IMR-90 (cell line): ENCODE measurements at regions not wholly inside any gene's neighbourhood (a gene's known extent, or its start where the extent isn't known, plus 50 kb on each side); places are given as distances from the start of the nearest gene placed in this dataset.

Experiments used
- ATAC-seq: fragments of 200-7000 bp; cut with Tn5 transposase; 2 replicates; pipeline ENCODE4 v1.9.1; 2020; ENCODE audit warnings: low read depth, mild to moderate bottlenecking, moderate library complexity
- BruUV-seq: library from RNA; stranded (reverse); fragments of 400-500 nt; replicated peaks from 2 replicates; lab custom pipeline; 2021; lab: Mats Ljungman, UMichigan
- CTCF ChIA-PET: fragments of 300-600 bp; formaldehyde crosslinking; extraction: SDS; loops from one replicate; lab custom pipeline; 2021; ENCODE audit warnings: antibody characterized with exemption; lab: Yijun Ruan, JAX
- POLR2A ChIA-PET: fragments of 300-600 bp; sonication (Branson Sonifier 250); formaldehyde crosslinking; loops from one replicate; lab custom pipeline; 2022; ENCODE audit warnings: antibody characterized with exemption; ENCODE audit not compliant: unreplicated experiment; lab: Charles Lee
- DNase-seq: peaks from one replicate; pipeline ENCODE4 v3.0.0; 2013
- H2AFZ ChIP-seq: replicated peaks from 2 replicates; pipeline ENCODE3; 2013; ENCODE audit warnings: low read length, mild to moderate bottlenecking; ENCODE audit not compliant: poor library complexity
- H2AK5ac ChIP-seq: 2 replicates; pipeline ENCODE4 v1.6.1; 2013; ENCODE audit warnings: low read depth, low read length, inconsistent platforms
- H2AK9ac ChIP-seq: replicated peaks from 2 replicates; pipeline ENCODE3; 2013; ENCODE audit warnings: mild to moderate bottlenecking, low read depth, low read length, moderate library complexity; ENCODE audit not compliant: poor library complexity
- H2BK120ac ChIP-seq: 2 replicates; pipeline ENCODE4 v1.6.1; 2013; ENCODE audit warnings: low read depth, low read length, inconsistent platforms
- H2BK15ac ChIP-seq: 3 replicates; pipeline ENCODE4 v1.6.1; 2013; ENCODE audit warnings: low read depth, low read length, inconsistent platforms
- H2BK20ac ChIP-seq: 2 replicates; pipeline ENCODE4 v1.6.1; 2013; ENCODE audit warnings: low read depth, mild to moderate bottlenecking, inconsistent platforms, low read length, moderate library complexity
- H2BK5ac ChIP-seq: 2 replicates; pipeline ENCODE4 v1.6.1; 2013; ENCODE audit warnings: mild to moderate bottlenecking, low read depth, low read length, inconsistent platforms; ENCODE audit not compliant: poor library complexity, severe bottlenecking
- H3K14ac ChIP-seq: replicated peaks from 2 replicates; pipeline ENCODE4 v1.6.1; 2013; ENCODE audit warnings: low read depth, low read length, inconsistent platforms
- H3K18ac ChIP-seq: 2 replicates; pipeline ENCODE4 v1.6.1; 2013; ENCODE audit warnings: low read depth, low read length, control low read depth
- H3K23ac ChIP-seq: 2 replicates; pipeline ENCODE4 v1.6.1; 2013; ENCODE audit warnings: low read depth, low read length, inconsistent platforms
- H3K27ac ChIP-seq: 2 replicates; pipeline ENCODE4 v1.5.1; 2013; ENCODE audit warnings: mild to moderate bottlenecking, control low read depth, low read length; ENCODE audit not compliant: insufficient read depth
- H3K27me3 ChIP-seq: 2 replicates; pipeline ENCODE4 v1.6.1; 2013; ENCODE audit warnings: low read length; ENCODE audit not compliant: control insufficient read depth, insufficient read depth
- H3K36me3 ChIP-seq: 2 replicates; pipeline ENCODE4 v1.6.1; 2013; ENCODE audit warnings: low read length, mixed read lengths; ENCODE audit not compliant: control insufficient read depth, insufficient read depth
- H3K4ac ChIP-seq: 2 replicates; pipeline ENCODE4 v1.6.1; 2013; ENCODE audit warnings: low read depth, low read length, inconsistent platforms
- H3K4me1 ChIP-seq: 2 replicates; pipeline ENCODE4 v1.6.1; 2013; ENCODE audit warnings: low read length, mixed read lengths; ENCODE audit not compliant: control insufficient read depth, insufficient read depth
- H3K4me2 ChIP-seq: 2 replicates; pipeline ENCODE4 v1.6.1; 2013; ENCODE audit warnings: low read depth, mild to moderate bottlenecking, control low read depth, low read length, moderate library complexity
- H3K4me3 ChIP-seq: 2 replicates; pipeline ENCODE4 v1.5.1; 2013; ENCODE audit warnings: low read depth, mild to moderate bottlenecking, control low read depth, low read length, moderate library complexity; ENCODE audit not compliant: insufficient read depth
- H3K56ac ChIP-seq: 2 replicates; pipeline ENCODE4 v1.6.1; 2013; ENCODE audit warnings: low read length, inconsistent platforms; ENCODE audit not compliant: insufficient read depth; ENCODE audit errors: extremely low read depth
- H3K79me1 ChIP-seq, 2 experiments: 2 replicates each; pipeline ENCODE4 v1.6.1; 2013; ENCODE audit warnings: low read length in 2 of 2, inconsistent platforms in 1 of 2, low read depth in 1 of 2
- H3K9ac ChIP-seq: 2 replicates; pipeline ENCODE4 v1.6.1; 2013; ENCODE audit warnings: low read depth, low read length, control low read depth
- H3K9me1 ChIP-seq: 2 replicates; pipeline ENCODE4 v1.6.1; 2013; ENCODE audit warnings: low read length, inconsistent platforms; ENCODE audit not compliant: insufficient read depth
- H3K9me3 ChIP-seq: 2 replicates; pipeline ENCODE4 v1.6.1; 2013; ENCODE audit warnings: low read length; ENCODE audit not compliant: control insufficient read depth, insufficient read depth
- H4K20me1 ChIP-seq: 2 replicates; pipeline ENCODE4 v1.6.1; 2013; ENCODE audit warnings: low read length, inconsistent platforms; ENCODE audit not compliant: insufficient read depth
- H4K5ac ChIP-seq: 2 replicates; pipeline ENCODE4 v1.6.1; 2013; ENCODE audit warnings: mild to moderate bottlenecking, low read depth, low read length, control low read depth
- H4K8ac ChIP-seq, 2 experiments: 2 replicates each; pipeline ENCODE4 v1.6.1; 2013; ENCODE audit warnings: low read depth in 2 of 2, low read length in 2 of 2, control low read depth in 1 of 2, inconsistent platforms in 1 of 2
- H4K91ac ChIP-seq: 2 replicates; pipeline ENCODE4 v1.6.1; 2013; ENCODE audit warnings: low read depth, low read length, inconsistent platforms; ENCODE audit not compliant: insufficient read depth
- BHLHE40 ChIP-seq: fragments of 150-350 bp; IDR thresholded peaks from 2 replicates; pipeline ENCODE4 v1.6.1; 2016; ENCODE audit warnings: mild to moderate bottlenecking, low read depth, low read length
- CEBPB ChIP-seq: IDR thresholded peaks from 2 replicates; pipeline ENCODE4 v1.6.1; 2012; ENCODE audit warnings: low read depth, low read length, improper control_type of control experiment
- CHD1 ChIP-seq: IDR thresholded peaks from 2 replicates; pipeline ENCODE4 v1.6.1; 2012; ENCODE audit warnings: low read depth, low read length, improper control_type of control experiment
- CTCF ChIP-seq: conservative IDR thresholded peaks from 2 replicates; pipeline ENCODE4 v1.5.1; 2012; ENCODE audit warnings: mild to moderate bottlenecking, low read depth, low read length, improper control_type of control experiment
- ELK1 ChIP-seq: fragments of 150-350 bp; IDR thresholded peaks from 2 replicates; pipeline ENCODE4 v1.6.1; 2016; ENCODE audit warnings: low read depth, mild to moderate bottlenecking, low read length, moderate library complexity, borderline replicate concordance
- FOS ChIP-seq: fragments of 150-350 bp; IDR thresholded peaks from 2 replicates; pipeline ENCODE4 v1.6.1; 2016; ENCODE audit warnings: low read depth, low read length
- MAFK ChIP-seq: IDR thresholded peaks from 2 replicates; pipeline ENCODE4 v1.6.1; 2012; ENCODE audit warnings: low read depth, low read length, improper control_type of control experiment
- MAZ ChIP-seq: IDR thresholded peaks from 2 replicates; pipeline ENCODE4 v1.6.1; 2012; ENCODE audit warnings: low read depth, mild to moderate bottlenecking, low read length, improper control_type of control experiment, moderate library complexity, borderline replicate concordance
- NFE2L2 ChIP-seq: fragments of 150-350 bp; IDR thresholded peaks from 2 replicates; pipeline ENCODE4 v1.6.1; 2016; ENCODE audit warnings: low read depth, mild to moderate bottlenecking, low read length
- POLR2A ChIP-seq: IDR thresholded peaks from 2 replicates; pipeline ENCODE4 v1.6.1; 2012; ENCODE audit warnings: mild to moderate bottlenecking, low read depth, low read length
- RAD21 ChIP-seq: IDR thresholded peaks from 2 replicates; pipeline ENCODE4 v1.6.1; 2012; ENCODE audit warnings: low read length, improper control_type of control experiment
- RFX5 ChIP-seq: IDR thresholded peaks from 2 replicates; pipeline ENCODE4 v1.8.0; 2012; ENCODE audit warnings: low read depth, mild to moderate bottlenecking, low read length, moderate library complexity
- SMC3 ChIP-seq: fragments of 150-350 bp; IDR thresholded peaks from 2 replicates; pipeline ENCODE4 v1.6.1; 2016; ENCODE audit warnings: low read depth, mild to moderate bottlenecking, antibody characterized with exemption, low read length, moderate library complexity
- USF2 ChIP-seq: fragments of 150-350 bp; IDR thresholded peaks from 2 replicates; pipeline ENCODE4 v1.6.1; 2017; ENCODE audit warnings: mild to moderate bottlenecking, antibody characterized with exemption, low read length, low read depth
- WGBS, 2 experiments: methylation state at CpG; one replicate each; pipeline versions ENCODE4 v1.1.5 to v1.1.7; 2013; ENCODE audit warnings: missing lambda C conversion rate in 2 of 2; ENCODE audit not compliant: insufficient read length in 1 of 2; ENCODE audit errors: extremely low coverage in 2 of 2; 5-methylcytosine and 5-hydroxymethylcytosine counted together
- dilution Hi-C: fragments of 300-500 bp; cut with HindIII; formaldehyde crosslinking; loops from one replicate; pipeline ENCODE4 v1.14.3; 2018; ENCODE audit warnings: low sequenced_read_pairs; ENCODE audit not compliant: unreplicated experiment
- in situ Hi-C: fragments of 300-500 bp; cut with MboI; formaldehyde crosslinking; loops from 3 replicates; pipeline ENCODE4 v1.14.3; 2019; ENCODE audit warnings: low sequenced_read_pairs, inconsistent platforms, mixed read lengths
- intact Hi-C: fragments of 100-400 bp; cut with micrococcal nuclease; formaldehyde crosslinking; loops from 2 replicates; pipeline ENCODE4 v1.10.0; 2022

- in situ Hi-C loops: no loop called here
- no peak overlapping the region for H4K8ac ChIP-seq
- ATAC-seq (no peak), DNase-seq (no peak)
- no peak overlapping the region for H2BK5ac ChIP-seq
- H2AK5ac ChIP-seq: no peak overlapping the region
- H3K27me3 ChIP-seq: peaks cover 47% of the 10 kb centered on the region
- H4K91ac ChIP-seq: no peak overlapping the region
- H2BK15ac ChIP-seq: no peak overlapping the region
- no peak overlapping the region for H2AFZ ChIP-seq
- no peak overlapping the region for H2BK20ac ChIP-seq
- ChIA-PET POLR2A (no interaction called here), CTCF (no interaction called here)
- H2BK120ac ChIP-seq: no peak overlapping the region
- TF ChIP-seq FOS: no peak
- TF ChIP-seq MAFK: no peak
- TF ChIP-seq SMC3: no peak
- no peak for TF ChIP-seq BHLHE40
- TF ChIP-seq MAZ: no peak
- TF ChIP-seq CTCF: no peak
- TF ChIP-seq RFX5: no peak
- no peak for TF ChIP-seq CEBPB
- TF ChIP-seq CHD1: no peak
- no peak for TF ChIP-seq RAD21
- no peak for TF ChIP-seq ELK1
- TF ChIP-seq POLR2A: no peak
- no peak for TF ChIP-seq NFE2L2
- TF ChIP-seq USF2: no peak
- H3K4me3 ChIP-seq: no peak overlapping the region
- intact Hi-C loops: no loop called here
- no peak overlapping the region for H3K18ac ChIP-seq
- no peaks in the 10 kb centered on the region for H3K4me1 ChIP-seq
- no peak overlapping the region for H3K23ac ChIP-seq
- no peaks in the 10 kb centered on the region; the same call in 1 of the 2 replicates for H4K20me1 ChIP-seq
- no peak overlapping the region for H3K56ac ChIP-seq
- BruUV-seq: no TSS peak
- no peak overlapping the region for H2AK9ac ChIP-seq
- no peak overlapping the region for H3K4ac ChIP-seq
- H4K5ac ChIP-seq: no peak overlapping the region
- H3K14ac ChIP-seq: no peak overlapping the region
- no peak overlapping the region for H3K27ac ChIP-seq
- H3K36me3 ChIP-seq: no peaks in the 10 kb centered on the region
- no peak overlapping the region for H3K4me2 ChIP-seq
- no peak overlapping the region for H3K9ac ChIP-seq
- 73% methylated on average over 3 of the region's 12 CpGs; no CpG with 5 or more reads in 1 of the 2 experiments for WGBS, 2 experiments
- no peaks in the 10 kb centered on the region for H3K9me3 ChIP-seq
- no peaks in the 10 kb centered on the region; the same call in 1 of the 2 replicates for H3K9me1 ChIP-seq
- no peaks in the 10 kb centered on the region for H3K79me1 ChIP-seq
- dilution Hi-C loops: no loop called here
Measured at GRCh38 chr21:43278359-43278758, 109.6 kb downstream of the CRYAA start.
